ENCODE measurements at regions not wholly inside any gene's neighbourhood (a gene's known extent, or its start where the extent isn't known, plus 50 kb on each side); places are given as distances from the start of the nearest gene placed in this dataset.

DNA sequence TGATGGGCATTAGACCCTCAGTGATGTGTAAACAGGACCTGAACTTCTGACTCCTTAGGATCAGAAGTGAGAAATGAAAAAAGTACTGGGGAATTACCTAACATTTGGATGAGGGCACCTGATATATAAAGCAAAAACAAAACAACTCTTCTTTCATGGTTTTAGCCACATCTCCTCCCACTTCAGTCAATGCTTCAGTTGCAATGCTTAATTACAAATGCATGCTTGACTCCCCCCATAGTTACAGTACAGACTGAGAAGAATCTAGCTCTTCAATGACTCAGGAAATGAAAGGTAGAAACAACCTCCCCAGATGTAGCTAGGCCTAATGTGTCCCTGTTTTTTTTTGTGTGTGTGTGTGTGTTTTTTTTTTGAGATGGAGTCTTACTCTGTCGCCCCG, 276.8 kb upstream of the POU3F3 start:
- Histone ChIP-seq H3K27me3 (no peaks in the 10 kb centered on the region), H3K27ac (no peak overlapping the region), H3K9me3 (no peaks in the 10 kb centered on the region), H3K4me1 (peaks cover under 1% of the 10 kb centered on the region), H3K4me3 (no peak overlapping the region), H3K36me3 (no peaks in the 10 kb centered on the region)
- WGBS, result 93% methylated on average over 2 of the region's 2 CpGs
- TF ChIP-seq EP300 (IDR thresholded peaks at IDR 0.05), result no peak
- DNase-seq (ENCODE audit: low spot score in 2 of 2), result no peak

DNA sequence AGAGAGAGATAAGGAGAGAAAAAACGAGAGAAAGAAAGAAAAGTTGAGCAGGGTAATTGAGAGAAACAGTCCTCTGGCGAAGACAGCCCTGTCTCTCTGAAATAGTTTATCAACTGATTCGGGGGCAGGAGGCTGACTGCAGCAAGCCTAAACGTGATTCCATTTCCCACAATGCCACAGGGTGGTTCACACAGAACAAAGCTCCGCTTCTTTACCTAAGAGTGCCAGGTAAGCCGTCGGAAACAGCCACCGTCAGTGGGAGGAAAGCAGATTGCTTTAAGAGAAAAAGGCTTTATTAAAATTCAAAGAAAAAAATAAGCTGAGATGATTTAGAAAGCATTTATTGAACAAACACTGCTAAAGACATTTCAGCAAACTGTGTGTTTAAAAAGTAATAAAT, 271.4 kb upstream of the POU3F3 start:
- H3K27me3 ChIP-seq, result no peaks in the 10 kb centered on the region
- H3K36me3 ChIP-seq, result no peaks in the 10 kb centered on the region
- WGBS, result 43% methylated on average over 8 of the region's 8 CpGs
- peaks cover 8% of the 10 kb centered on the region for H3K4me1 ChIP-seq
- no peak overlapping the region for H3K27ac ChIP-seq
- TF ChIP-seq, protein P1, sequence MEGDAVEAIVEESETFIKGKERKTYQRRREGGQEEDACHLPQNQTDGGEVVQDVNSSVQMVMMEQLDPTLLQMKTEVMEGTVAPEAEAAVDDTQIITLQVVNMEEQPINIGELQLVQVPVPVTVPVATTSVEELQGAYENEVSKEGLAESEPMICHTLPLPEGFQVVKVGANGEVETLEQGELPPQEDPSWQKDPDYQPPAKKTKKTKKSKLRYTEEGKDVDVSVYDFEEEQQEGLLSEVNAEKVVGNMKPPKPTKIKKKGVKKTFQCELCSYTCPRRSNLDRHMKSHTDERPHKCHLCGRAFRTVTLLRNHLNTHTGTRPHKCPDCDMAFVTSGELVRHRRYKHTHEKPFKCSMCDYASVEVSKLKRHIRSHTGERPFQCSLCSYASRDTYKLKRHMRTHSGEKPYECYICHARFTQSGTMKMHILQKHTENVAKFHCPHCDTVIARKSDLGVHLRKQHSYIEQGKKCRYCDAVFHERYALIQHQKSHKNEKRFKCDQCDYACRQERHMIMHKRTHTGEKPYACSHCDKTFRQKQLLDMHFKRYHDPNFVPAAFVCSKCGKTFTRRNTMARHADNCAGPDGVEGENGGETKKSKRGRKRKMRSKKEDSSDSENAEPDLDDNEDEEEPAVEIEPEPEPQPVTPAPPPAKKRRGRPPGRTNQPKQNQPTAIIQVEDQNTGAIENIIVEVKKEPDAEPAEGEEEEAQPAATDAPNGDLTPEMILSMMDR (IDR thresholded peaks at IDR 0.05), result no peak
- TF ChIP-seq POLR2AphosphoS5 (IDR thresholded peaks at IDR 0.05) (no peak), POLR2A (IDR thresholded peaks at IDR 0.05) (no peak), EP300 (IDR thresholded peaks at IDR 0.05) (no peak)
- no peak for DNase-seq (ENCODE audit: low spot score in 2 of 2)
- no peak overlapping the region for H3K4me3 ChIP-seq
- H3K9me3 ChIP-seq, result no peaks in the 10 kb centered on the region

DNA sequence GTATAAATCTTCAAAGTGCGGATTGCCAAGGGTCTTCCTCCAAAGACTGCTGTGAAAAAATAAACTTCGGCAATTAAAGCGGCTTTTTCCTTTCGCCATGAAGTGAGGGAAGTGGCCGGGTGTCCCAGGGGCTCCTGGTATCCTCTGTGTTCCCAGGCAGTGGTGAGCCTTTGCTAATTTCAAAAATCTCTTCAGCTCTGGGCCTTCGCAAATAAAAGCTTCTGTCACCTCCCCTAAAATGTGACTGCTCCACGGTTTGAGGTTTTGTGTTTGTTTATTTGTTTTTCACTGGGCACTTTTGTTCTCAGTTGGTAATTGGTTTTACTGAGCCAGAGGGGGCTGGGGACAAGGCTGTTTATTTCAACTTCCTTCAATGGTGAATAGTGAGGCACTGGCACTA, 270.1 kb upstream of the POU3F3 start:
- TF ChIP-seq POLR2A (IDR thresholded peaks at IDR 0.05) (no peak), POLR2AphosphoS5 (IDR thresholded peaks at IDR 0.05) (no peak), EP300 (IDR thresholded peaks at IDR 0.05) (no peak)
- TF ChIP-seq, protein P1 (IDR thresholded peaks at IDR 0.05), result no peak
- peaks cover 8% of the 10 kb centered on the region for H3K4me1 ChIP-seq
- H3K27ac ChIP-seq, result no peak overlapping the region
- no peaks in the 10 kb centered on the region for H3K9me3 ChIP-seq
- DNase-seq (ENCODE audit: low spot score in 2 of 2), result no peak
- H3K36me3 ChIP-seq, result no peaks in the 10 kb centered on the region
- H3K27me3 ChIP-seq, result no peaks in the 10 kb centered on the region
- H3K4me3 ChIP-seq, result no peak overlapping the region
- WGBS, result 64% methylated on average over 7 of the region's 7 CpGs

DNA sequence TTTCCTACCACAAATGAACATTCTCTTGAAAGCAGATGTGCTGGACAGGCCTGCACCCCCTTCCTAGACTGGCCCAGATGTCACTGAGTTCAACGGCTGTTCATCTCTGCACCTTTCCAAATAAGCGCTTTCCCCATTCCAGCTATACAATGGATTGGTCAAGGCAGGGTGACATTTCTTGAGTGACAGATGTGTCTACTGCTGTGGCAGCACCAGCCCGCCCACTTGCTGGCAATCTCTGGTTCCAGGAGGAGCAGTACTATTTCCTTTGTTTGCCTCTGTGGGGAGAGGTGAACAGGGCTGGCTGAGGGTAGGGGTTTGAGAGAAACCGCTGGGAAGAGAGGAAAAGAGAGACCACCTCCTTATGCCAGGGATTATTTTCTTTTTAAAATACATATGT, 269.5 kb upstream of the POU3F3 start:
- Histone ChIP-seq H3K27ac (no peak overlapping the region), H3K4me1 (peaks cover 8% of the 10 kb centered on the region), H3K9me3 (no peaks in the 10 kb centered on the region), H3K36me3 (no peaks in the 10 kb centered on the region), H3K27me3 (no peaks in the 10 kb centered on the region), H3K4me3 (no peak overlapping the region)
- no peak for TF ChIP-seq EP300 (IDR thresholded peaks at IDR 0.05)
- TF ChIP-seq POLR2A (IDR thresholded peaks at IDR 0.05), result no peak
- TF ChIP-seq, protein P1 (IDR thresholded peaks at IDR 0.05), result no peak
- TF ChIP-seq POLR2AphosphoS5 (IDR thresholded peaks at IDR 0.05), result no peak
- no peak for DNase-seq (ENCODE audit: low spot score in 2 of 2)
- 82% methylated on average over 4 of the region's 4 CpGs for WGBS

DNA sequence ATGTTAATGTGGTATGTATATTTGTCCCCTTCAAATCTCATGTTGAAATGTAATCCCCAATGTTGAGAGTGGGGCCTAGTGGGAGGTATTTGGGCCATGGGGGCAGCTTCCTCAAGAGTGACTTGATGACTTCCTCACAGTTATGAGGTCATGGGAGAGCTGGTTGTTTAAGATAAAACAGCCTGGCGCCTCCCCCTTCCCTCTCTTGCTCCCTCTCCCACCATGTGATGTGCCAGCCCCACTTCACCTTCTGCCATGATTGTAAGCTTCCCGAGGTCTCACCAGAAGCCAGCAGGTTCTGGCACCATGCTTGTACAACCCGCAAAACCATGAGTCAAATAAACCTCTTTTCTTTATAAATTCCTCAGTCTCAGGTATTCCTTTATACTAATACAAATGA, 258.3 kb upstream of the POU3F3 start:
- no peaks in the 10 kb centered on the region for H3K4me1 ChIP-seq

More for the DNA sequence above, 258.3 kb upstream of the POU3F3 start:
- DNase-seq (ENCODE audit: low spot score in 2 of 2), result no peak
- Histone ChIP-seq H3K27me3 (no peaks in the 10 kb centered on the region), H3K27ac (no peak overlapping the region), H3K36me3 (no peaks in the 10 kb centered on the region), H3K4me3 (no peak overlapping the region), H3K9me3 (peaks cover 12% of the 10 kb centered on the region)
- no peak for TF ChIP-seq POLR2AphosphoS5 (IDR thresholded peaks at IDR 0.05)
- TF ChIP-seq EP300 (IDR thresholded peaks at IDR 0.05), result no peak
- no peak for TF ChIP-seq POLR2A (IDR thresholded peaks at IDR 0.05)
- TF ChIP-seq, protein P1 (IDR thresholded peaks at IDR 0.05), result no peak
- WGBS, result 91% methylated on average over 3 of the region's 3 CpGs
